ENCODE measurements at regions not wholly inside any gene's neighbourhood (a gene's known extent, or its start where the extent isn't known, plus 50 kb on each side); places are given as distances from the start of the nearest gene placed in this dataset.

GRCh38 chr2:181183878-181184542 lies 203.6 kb downstream of the UBE2E3 start:
- H3K27ac ChIP-seq: no peak overlapping the region
- DNase-seq (ENCODE audit: low read depth, low spot score): no peak

GRCh38 chr2:181185421-181185820 lies 205.0 kb downstream of the UBE2E3 start:
- no peak for DNase-seq (ENCODE audit: low read depth, low spot score)
- H3K27ac ChIP-seq: no peak overlapping the region

- no peak overlapping the region for H3K27ac ChIP-seq
- DNase-seq (ENCODE audit: low read depth, low spot score): no peak
Observed at GRCh38 chr2:181185948-181186347, 205.5 kb downstream of the UBE2E3 start.

GRCh38 chr2:181188605-181189004 lies 208.2 kb downstream of the UBE2E3 start:
- DNase-seq (ENCODE audit: low read depth, low spot score): no peak
- H3K27ac ChIP-seq: no peak overlapping the region

- DNase-seq (ENCODE audit: low read depth, low spot score): no peak
- H3K27ac ChIP-seq: no peak overlapping the region
Observed at GRCh38 chr2:181189951-181190350, 209.5 kb downstream of the UBE2E3 start.

- H3K27ac ChIP-seq: no peak overlapping the region
- DNase-seq (ENCODE audit: low read depth, low spot score): no peak
Observed at GRCh38 chr2:181190711-181191110, 210.3 kb downstream of the UBE2E3 start.

- H3K27ac ChIP-seq: no peak overlapping the region
- no peak for DNase-seq (ENCODE audit: low read depth, low spot score)
Observed at GRCh38 chr2:181193550-181193949, 213.1 kb downstream of the UBE2E3 start.

- no peak overlapping the region for H3K27ac ChIP-seq
- no peak for DNase-seq (ENCODE audit: low read depth, low spot score)
Observed at GRCh38 chr2:181196401-181196800, 216.0 kb downstream of the UBE2E3 start.

GRCh38 chr2:181197140-181197760 lies 216.8 kb downstream of the UBE2E3 start:
- H3K27ac ChIP-seq: peak overlapping the region; percentile 18
- DNase-seq (ENCODE audit: low read depth, low spot score): no peak

GRCh38 chr2:181198183-181198864 lies 217.9 kb downstream of the UBE2E3 start:
- no peak overlapping the region for H3K27ac ChIP-seq
- no peak for DNase-seq (ENCODE audit: low read depth, low spot score)

GRCh38 chr2:181203412-181203811 lies 223.0 kb downstream of the UBE2E3 start:
- DNase-seq (ENCODE audit: low read depth, low spot score): peak; percentile 58
- H3K27ac ChIP-seq: no peak overlapping the region

GRCh38 chr2:181203916-181204315 lies 223.5 kb downstream of the UBE2E3 start:
- no peak overlapping the region for H3K27ac ChIP-seq
- no peak for DNase-seq (ENCODE audit: low read depth, low spot score)

- no peak overlapping the region for H3K27ac ChIP-seq
- DNase-seq (ENCODE audit: low read depth, low spot score): no peak
Observed at GRCh38 chr2:181218401-181218821, 238.0 kb downstream of the UBE2E3 start.

GRCh38 chr2:181223234-181223633 lies 234.0 kb upstream of the ITGA4 start:
- DNase-seq (ENCODE audit: low read depth, low spot score): no peak
- H3K27ac ChIP-seq: no peak overlapping the region

- H3K27ac ChIP-seq: no peak overlapping the region
- no peak for DNase-seq (ENCODE audit: low read depth, low spot score)
Observed at GRCh38 chr2:181224866-181225265, 232.3 kb upstream of the ITGA4 start.

GRCh38 chr2:181228661-181229060 lies 228.5 kb upstream of the ITGA4 start:
- no peak for DNase-seq (ENCODE audit: low read depth, low spot score)
- no peak overlapping the region for H3K27ac ChIP-seq

GRCh38 chr2:181231151-181231550 lies 226.0 kb upstream of the ITGA4 start:
- H3K27ac ChIP-seq: no peak overlapping the region
- DNase-seq (ENCODE audit: low read depth, low spot score): no peak

- no peak overlapping the region for H3K27ac ChIP-seq
- no peak for DNase-seq (ENCODE audit: low read depth, low spot score)
Observed at GRCh38 chr2:181231886-181232621, 225.1 kb upstream of the ITGA4 start.

- no peak for DNase-seq (ENCODE audit: low read depth, low spot score)
- H3K27ac ChIP-seq: no peak overlapping the region
Observed at GRCh38 chr2:181234487-181234891, 222.7 kb upstream of the ITGA4 start.

- DNase-seq (ENCODE audit: low read depth, low spot score): no peak
- no peak overlapping the region for H3K27ac ChIP-seq
Observed at GRCh38 chr2:181235011-181235410, 222.2 kb upstream of the ITGA4 start.

Data from epithelial cell of prostate (primary cell).